ENCODE measurements at regions not wholly inside any gene's neighbourhood (a gene's known extent, or its start where the extent isn't known, plus 50 kb on each side); places are given as distances from the start of the nearest gene placed in this dataset.
A peak's percentile ranks its signal among the peaks of the same experiment; 100 is the strongest.

- no peak overlapping the region for H3K27ac ChIP-seq (ENCODE audit: low read length)
- H2AFZ ChIP-seq (ENCODE audit: low read length) = no peak overlapping the region
- H3K4me2 ChIP-seq (ENCODE audit: low read length) = no peak overlapping the region
- intact Hi-C loops (cut with micrococcal nuclease) = no loop called here
- H3K4me3 ChIP-seq (ENCODE audit: low read length) = no peak overlapping the region
- CTCF ChIA-PET = no interaction called here
- H4K20me1 ChIP-seq (ENCODE audit: low read length) = no peaks in the 10 kb centered on the region
- H3K4me1 ChIP-seq (ENCODE audit: insufficient read depth, low read length) = 0 out of 2 replicates have a peak, but pooled peaks cover 5% of the 10 kb centered on the region
- BruUV-seq (replicated peaks) = no TSS peak
- H3K9ac ChIP-seq (ENCODE audit: low read length) = no peak overlapping the region
- DNase-seq (no peak), ATAC-seq (no peak)
- peaks cover 22% of the 10 kb centered on the region for H3K27me3 ChIP-seq (ENCODE audit: low read length)
- H3K9me3 ChIP-seq (ENCODE audit: low read length) = no peaks in the 10 kb centered on the region
- TF ChIP-seq CTCF (conservative IDR thresholded peaks at IDR 0.05; ENCODE audit: low read depth, low read length) (no peak), EZH2 (IDR thresholded peaks at IDR 0.05; ENCODE audit: low read length, unreplicated experiment) (no peak), EZH2phosphoT487 (IDR thresholded peaks at IDR 0.05; ENCODE audit: borderline replicate concordance, low read length) (no peak)
- H3K9me2 ChIP-seq (replicated peaks; ENCODE audit: low read length) = no peaks in the 10 kb centered on the region
- no peaks in the 10 kb centered on the region for H3K36me3 ChIP-seq (ENCODE audit: low read depth, low read length)
- no peaks in the 10 kb centered on the region for H3K79me2 ChIP-seq (ENCODE audit: low read length)
- POLR2A ChIA-PET (ENCODE audit: unreplicated experiment) = no interaction called here
- no peaks in the 10 kb centered on the region for H3F3A ChIP-seq (ENCODE audit: low read length, unreplicated experiment)
Observed at GRCh38 chr5:157965989-157966388, 107.0 kb upstream of the CLINT1 start.

DNA sequence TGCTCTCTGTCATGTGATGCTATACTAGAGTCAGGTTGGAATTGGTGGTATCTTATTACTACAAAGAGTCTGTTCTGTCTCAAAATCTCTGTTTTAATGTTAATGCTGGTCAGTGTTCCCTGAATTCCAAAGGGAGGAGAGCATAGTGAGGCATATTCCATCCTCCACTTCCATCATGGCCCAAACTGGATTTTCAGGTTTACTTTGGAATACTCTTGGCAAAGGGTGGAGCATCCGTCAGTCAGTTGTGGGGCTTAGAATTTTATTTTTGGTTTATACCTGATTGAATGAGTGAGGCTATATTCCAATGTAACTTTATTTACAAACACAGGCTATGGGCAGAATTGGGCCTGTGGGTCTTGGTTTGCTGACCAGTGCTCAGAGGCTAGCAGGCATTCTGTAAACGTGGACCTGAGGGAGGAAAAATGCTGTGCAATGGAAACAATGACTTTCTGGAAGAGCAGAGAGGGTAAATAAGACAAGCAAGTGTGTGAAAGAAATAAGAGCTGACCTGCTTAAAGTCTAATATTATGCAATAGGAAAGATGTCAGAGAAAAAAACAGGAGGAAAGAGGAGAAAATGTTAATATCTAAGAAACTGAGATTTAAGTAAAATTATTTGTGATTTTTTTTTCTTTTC is 106.2 kb upstream of the CLINT1 start:
- no TSS peak for BruUV-seq (replicated peaks)
- Histone ChIP-seq H3K9ac (ENCODE audit: low read length) (no peak overlapping the region), H3K27me3 (ENCODE audit: low read length) (peaks cover 25% of the 10 kb centered on the region), H3K9me2 (replicated peaks; ENCODE audit: low read length) (no peaks in the 10 kb centered on the region), H3F3A (ENCODE audit: low read length, unreplicated experiment) (no peaks in the 10 kb centered on the region), H3K36me3 (ENCODE audit: low read depth, low read length) (no peaks in the 10 kb centered on the region), H3K4me1 (ENCODE audit: insufficient read depth, low read length) (0 out of 2 replicates have a peak, but pooled peaks cover 5% of the 10 kb centered on the region), H2AFZ (ENCODE audit: low read length) (no peak overlapping the region), H3K27ac (ENCODE audit: low read length) (no peak overlapping the region), H3K4me2 (ENCODE audit: low read length) (no peak overlapping the region), H3K9me3 (ENCODE audit: low read length) (no peaks in the 10 kb centered on the region), H4K20me1 (ENCODE audit: low read length) (no peaks in the 10 kb centered on the region), H3K79me2 (ENCODE audit: low read length) (no peaks in the 10 kb centered on the region), H3K4me3 (ENCODE audit: low read length) (no peak overlapping the region)
- no peak for TF ChIP-seq EZH2 (IDR thresholded peaks at IDR 0.05; ENCODE audit: low read length, unreplicated experiment)
- TF ChIP-seq CTCF (conservative IDR thresholded peaks at IDR 0.05; ENCODE audit: low read depth, low read length) = no peak
- TF ChIP-seq EZH2phosphoT487 (IDR thresholded peaks at IDR 0.05; ENCODE audit: borderline replicate concordance, low read length) = no peak
- intact Hi-C loops (cut with micrococcal nuclease) = no loop called here
- ChIA-PET POLR2A (ENCODE audit: unreplicated experiment) (no interaction called here), CTCF (no interaction called here)
- ATAC-seq (no peak), DNase-seq (peak; percentile 71)

GRCh38 chr5:157963761-157964160 is 104.8 kb upstream of the CLINT1 start:
- Histone ChIP-seq H3K27me3 (ENCODE audit: low read length) (peaks cover 33% of the 10 kb centered on the region), H2AFZ (ENCODE audit: low read length) (no peak overlapping the region), H3K4me1 (ENCODE audit: insufficient read depth, low read length) (0 out of 2 replicates have a peak, but pooled peaks cover 5% of the 10 kb centered on the region), H3K9ac (ENCODE audit: low read length) (no peak overlapping the region), H3F3A (ENCODE audit: low read length, unreplicated experiment) (no peaks in the 10 kb centered on the region), H3K79me2 (ENCODE audit: low read length) (no peaks in the 10 kb centered on the region), H4K20me1 (ENCODE audit: low read length) (no peaks in the 10 kb centered on the region), H3K27ac (ENCODE audit: low read length) (no peak overlapping the region), H3K9me2 (replicated peaks; ENCODE audit: low read length) (no peaks in the 10 kb centered on the region), H3K4me3 (ENCODE audit: low read length) (no peak overlapping the region), H3K4me2 (ENCODE audit: low read length) (no peak overlapping the region), H3K9me3 (ENCODE audit: low read length) (no peaks in the 10 kb centered on the region), H3K36me3 (ENCODE audit: low read depth, low read length) (no peaks in the 10 kb centered on the region)
- no peak for TF ChIP-seq CTCF (conservative IDR thresholded peaks at IDR 0.05; ENCODE audit: low read depth, low read length)
- TF ChIP-seq EZH2 (IDR thresholded peaks at IDR 0.05; ENCODE audit: low read length, unreplicated experiment) = no peak
- TF ChIP-seq EZH2phosphoT487 (IDR thresholded peaks at IDR 0.05; ENCODE audit: borderline replicate concordance, low read length) = no peak
- ATAC-seq (no peak), DNase-seq (no peak)
- ChIA-PET POLR2A (ENCODE audit: unreplicated experiment) (no interaction called here), CTCF (no interaction called here)
- intact Hi-C loops (cut with micrococcal nuclease) = no loop called here
- no TSS peak for BruUV-seq (replicated peaks)

All from PC-3 (cell line).